Fibroblast of pulmonary artery (primary cell): ENCODE measurements at regions not wholly inside any gene's neighbourhood (a gene's known extent, or its start where the extent isn't known, plus 50 kb on each side); places are given as distances from the start of the nearest gene placed in this dataset.

Source experiments
- DNase-seq: peaks from one replicate; pipeline ENCODE4 v3.0.0-alpha.2; 2010; ENCODE audit warnings: low read depth
- H3K4me3 ChIP-seq: replicated peaks from 2 replicates; pipeline ENCODE4 v1.5.1; 2011; ENCODE audit warnings: low read depth, mild to moderate bottlenecking, control low read depth, low read length, moderate library complexity
- TF ChIP-seq, protein P1 (sequence below): IDR thresholded peaks from 2 replicates; pipeline ENCODE4 v1.5.1; 2011; ENCODE audit warnings: mild to moderate bottlenecking, control low read depth, low read length, inconsistent platforms; ENCODE audit errors: missing control alignments

DNA sequence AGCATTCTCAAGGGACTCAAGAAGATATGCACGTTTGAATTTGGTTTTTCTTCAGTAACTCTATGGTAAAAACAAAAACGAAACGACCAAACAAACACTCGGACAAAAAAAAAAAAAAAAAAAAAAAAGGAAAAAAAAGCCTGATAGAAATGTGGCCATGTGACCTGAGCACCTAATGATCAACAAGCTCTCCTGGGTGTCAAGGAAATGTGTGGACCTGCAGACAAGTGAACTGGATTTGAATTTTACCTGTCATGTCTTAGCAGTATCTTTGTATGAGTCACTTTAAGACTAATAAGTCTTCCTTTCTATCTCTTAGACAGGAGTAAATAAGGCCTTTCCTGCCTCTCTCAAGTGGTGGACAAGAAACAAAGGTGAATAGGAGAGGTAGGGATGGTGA, 190.6 kb upstream of the GRIA1 start:
- TF ChIP-seq, protein P1, sequence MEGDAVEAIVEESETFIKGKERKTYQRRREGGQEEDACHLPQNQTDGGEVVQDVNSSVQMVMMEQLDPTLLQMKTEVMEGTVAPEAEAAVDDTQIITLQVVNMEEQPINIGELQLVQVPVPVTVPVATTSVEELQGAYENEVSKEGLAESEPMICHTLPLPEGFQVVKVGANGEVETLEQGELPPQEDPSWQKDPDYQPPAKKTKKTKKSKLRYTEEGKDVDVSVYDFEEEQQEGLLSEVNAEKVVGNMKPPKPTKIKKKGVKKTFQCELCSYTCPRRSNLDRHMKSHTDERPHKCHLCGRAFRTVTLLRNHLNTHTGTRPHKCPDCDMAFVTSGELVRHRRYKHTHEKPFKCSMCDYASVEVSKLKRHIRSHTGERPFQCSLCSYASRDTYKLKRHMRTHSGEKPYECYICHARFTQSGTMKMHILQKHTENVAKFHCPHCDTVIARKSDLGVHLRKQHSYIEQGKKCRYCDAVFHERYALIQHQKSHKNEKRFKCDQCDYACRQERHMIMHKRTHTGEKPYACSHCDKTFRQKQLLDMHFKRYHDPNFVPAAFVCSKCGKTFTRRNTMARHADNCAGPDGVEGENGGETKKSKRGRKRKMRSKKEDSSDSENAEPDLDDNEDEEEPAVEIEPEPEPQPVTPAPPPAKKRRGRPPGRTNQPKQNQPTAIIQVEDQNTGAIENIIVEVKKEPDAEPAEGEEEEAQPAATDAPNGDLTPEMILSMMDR, result no peak
- no peak for DNase-seq
- H3K4me3 ChIP-seq, result no peak overlapping the region

DNA sequence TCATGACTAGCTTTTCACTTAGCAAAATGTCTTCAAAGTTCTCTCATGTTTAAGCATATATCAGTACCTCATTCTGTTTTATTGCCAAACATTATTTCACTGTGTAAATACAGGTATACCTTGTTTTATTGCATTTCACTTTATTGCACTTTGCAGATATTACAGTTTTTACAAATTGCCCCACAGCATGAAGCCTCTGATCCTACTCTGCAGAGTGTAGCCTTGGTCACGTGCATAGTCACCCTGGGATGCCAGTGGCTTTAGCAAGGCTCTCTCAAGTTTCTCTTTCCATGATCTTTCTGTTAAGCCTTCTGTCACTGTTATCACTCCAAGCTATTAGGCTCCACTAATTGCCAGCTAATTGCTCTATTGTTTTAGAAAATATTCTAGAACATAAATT, 182.2 kb upstream of the GRIA1 start:
- DNase-seq, result no peak
- TF ChIP-seq, protein P1, result no peak
- no peak overlapping the region for H3K4me3 ChIP-seq

DNA sequence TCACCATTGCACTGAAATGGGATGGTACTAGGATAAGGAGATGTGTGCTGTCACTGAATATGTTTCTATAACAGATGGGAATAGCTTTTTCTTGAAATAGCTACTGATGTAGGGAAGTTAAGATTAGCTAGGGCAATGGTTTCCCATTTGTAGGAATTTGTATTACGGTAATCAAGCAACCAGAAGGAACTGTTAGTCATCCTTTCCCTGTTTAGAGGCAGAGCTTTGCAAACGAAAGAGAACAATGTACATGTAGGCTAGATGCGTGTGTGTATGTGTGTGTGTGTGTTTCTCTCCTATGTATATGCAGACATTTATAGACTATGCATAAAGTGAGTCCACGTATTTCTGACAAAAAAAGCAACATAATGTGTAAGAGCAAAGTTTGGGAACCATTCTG, 171.9 kb upstream of the GRIA1 start:
- no peak overlapping the region for H3K4me3 ChIP-seq
- TF ChIP-seq, protein P1, result no peak
- DNase-seq, result no peak

DNA sequence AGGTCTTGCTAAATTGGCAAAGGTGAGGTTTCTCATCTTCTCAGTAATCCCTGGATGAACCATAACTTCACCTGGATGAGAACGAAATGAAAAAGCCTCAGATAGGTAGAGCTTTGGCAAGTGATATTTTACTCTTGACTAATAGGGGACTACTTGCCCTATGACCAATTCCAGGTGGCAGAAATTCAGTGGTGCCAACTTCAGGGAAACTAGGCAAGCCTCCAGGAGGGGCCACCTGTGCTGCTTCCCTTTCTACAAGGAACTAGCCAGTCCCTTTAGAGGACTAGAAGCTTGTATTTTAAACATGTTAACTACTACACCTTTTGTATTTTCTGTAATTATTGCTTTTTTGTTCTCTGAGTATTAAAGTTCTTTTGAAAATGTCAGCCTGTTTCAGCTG, 169.0 kb upstream of the GRIA1 start:
- H3K4me3 ChIP-seq, result no peak overlapping the region
- no peak for DNase-seq
- TF ChIP-seq, protein P1, result no peak

DNA sequence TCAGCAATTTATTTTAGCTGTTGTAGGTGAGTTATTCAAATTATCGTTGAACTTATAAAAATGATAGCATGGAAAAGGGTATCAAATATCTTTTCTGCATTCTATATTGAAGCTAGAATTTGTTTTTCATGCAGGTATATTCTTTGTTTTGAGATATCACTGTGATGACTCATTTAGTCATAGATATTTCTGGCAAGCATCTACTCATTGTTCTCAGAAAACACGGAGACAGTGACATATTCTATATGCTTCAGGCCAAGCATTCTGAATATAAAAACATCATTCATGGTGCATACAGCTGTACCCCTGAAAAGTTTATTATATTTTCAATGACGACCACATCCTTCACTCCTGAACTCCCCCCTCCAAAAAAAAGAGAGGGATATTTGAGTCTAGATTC, 150.3 kb upstream of the GRIA1 start:
- TF ChIP-seq, protein P1, result no peak
- DNase-seq, result no peak
- no peak overlapping the region for H3K4me3 ChIP-seq

DNA sequence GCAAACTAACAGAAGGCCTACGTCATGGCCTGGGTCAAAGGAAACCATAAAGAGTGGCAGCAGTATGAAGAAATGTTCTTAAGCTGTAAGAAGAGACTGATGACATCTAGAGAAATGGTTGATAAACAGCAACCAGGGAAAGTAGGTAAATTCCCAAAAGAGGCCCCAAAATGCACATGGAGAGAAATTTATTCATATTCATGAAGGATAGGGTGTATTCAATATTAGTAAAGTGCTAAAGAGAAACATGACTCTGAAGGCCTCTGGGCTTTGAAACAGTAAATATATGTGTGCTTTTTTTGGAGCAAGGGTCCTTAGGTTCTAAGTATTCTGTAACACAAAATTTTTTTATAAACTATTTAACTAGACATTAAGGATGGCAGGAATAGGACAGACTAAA, 149.7 kb upstream of the GRIA1 start:
- TF ChIP-seq, protein P1, result no peak

DNA sequence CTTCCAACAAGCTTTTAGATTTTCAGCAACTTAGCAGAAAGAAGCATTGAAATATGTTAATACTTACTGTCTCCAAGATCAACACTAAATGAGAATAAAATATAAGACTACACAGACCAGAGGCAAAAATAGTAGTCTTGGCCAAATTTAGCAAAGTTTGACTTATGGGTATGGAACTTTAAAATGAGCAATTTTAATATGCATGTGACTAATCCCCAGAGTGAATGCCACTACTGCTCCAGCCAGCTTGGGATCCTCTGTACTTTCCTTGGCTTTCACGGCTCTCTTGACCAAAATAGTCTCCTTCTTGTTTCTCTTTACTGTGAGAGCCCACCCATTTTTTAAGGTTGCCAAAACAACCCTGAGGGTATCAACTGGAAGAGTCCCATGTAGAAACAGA, 148.0 kb upstream of the GRIA1 start:
- no peak for DNase-seq
- TF ChIP-seq, protein P1, result no peak
- H3K4me3 ChIP-seq, result no peak overlapping the region

More for the DNA sequence above, 149.7 kb upstream of the GRIA1 start:
- no peak for DNase-seq
- H3K4me3 ChIP-seq, result no peak overlapping the region
